Keratinocyte (primary cell): ENCODE measurements at regions not wholly inside any gene's neighbourhood (a gene's known extent, or its start where the extent isn't known, plus 50 kb on each side); places are given as distances from the start of the nearest gene placed in this dataset.

ENCODE experiments used
- DNase-seq: peaks from one replicate; pipeline ENCODE4 v3.0.0-alpha.2; 2011; ENCODE audit warnings: low read depth, missing footprints, low spot score
- FAIRE-seq: peaks from 2 replicates; lab custom pipeline; 2011; peaks lifted over from hg19 to GRCh38; lab: Jason Lieb, UNC
- H2AFZ ChIP-seq: 2 replicates; pipeline ENCODE4 v1.6.0; 2012; ENCODE audit warnings: low read length, control low read depth, inconsistent platforms; ENCODE audit not compliant: control insufficient read depth
- H3K27ac ChIP-seq: 2 replicates; pipeline ENCODE4 v1.5.1; 2011; ENCODE audit warnings: low read length; ENCODE audit not compliant: control insufficient read depth, insufficient read depth
- H3K27me3 ChIP-seq: 3 replicates; pipeline ENCODE4 v1.6.0; 2011; ENCODE audit warnings: low read length; ENCODE audit not compliant: control insufficient read depth, insufficient read depth; ENCODE audit errors: extremely low read depth
- H3K36me3 ChIP-seq, 2 experiments: 2 replicates in 1 of 2; 3 replicates in 1 of 2; pipeline ENCODE4 v1.5.1; 2011; ENCODE audit warnings: low read length in 2 of 2, mild to moderate bottlenecking in 1 of 2; ENCODE audit not compliant: control insufficient read depth in 2 of 2, insufficient read depth in 2 of 2; ENCODE audit errors: extremely low read depth in 1 of 2
- H3K4me1 ChIP-seq: 3 replicates; pipeline ENCODE4 v1.5.1; 2011; ENCODE audit warnings: low read length; ENCODE audit not compliant: control insufficient read depth, insufficient read depth; ENCODE audit errors: extremely low read depth
- H3K4me2 ChIP-seq: 3 replicates; pipeline ENCODE4 v1.6.0; 2011; ENCODE audit warnings: low read depth, low read length; ENCODE audit not compliant: control insufficient read depth, insufficient read depth; ENCODE audit errors: extremely low read depth
- H3K4me3 ChIP-seq, 3 experiments: fragments of 200-600 bp in 1 of 3; sonication (generic) in 1 of 3; 2 replicates in 2 of 3; 3 replicates in 1 of 3; pipeline ENCODE4 v1.5.1; 2011 to 2016; ENCODE audit warnings: low read length in 3 of 3, mild to moderate bottlenecking in 3 of 3, control low read depth in 2 of 3, inconsistent platforms in 1 of 3, low read depth in 1 of 3, mixed read lengths in 1 of 3, mixed run types in 1 of 3, moderate library complexity in 1 of 3; ENCODE audit not compliant: control insufficient read depth in 2 of 3, insufficient read depth in 2 of 3; ENCODE audit errors: extremely low read depth in 1 of 3
- H3K79me2 ChIP-seq: 2 replicates; pipeline ENCODE4 v1.6.0; 2012; ENCODE audit warnings: low read length; ENCODE audit not compliant: control insufficient read depth, insufficient read depth
- H3K9ac ChIP-seq: 3 replicates; pipeline ENCODE4 v1.6.0; 2011; ENCODE audit warnings: low read length; ENCODE audit not compliant: control insufficient read depth, insufficient read depth; ENCODE audit errors: extremely low read depth
- H3K9me1 ChIP-seq: 3 replicates; pipeline ENCODE4 v1.6.0; 2011; ENCODE audit warnings: low read length; ENCODE audit not compliant: control insufficient read depth, insufficient read depth; ENCODE audit errors: extremely low read depth
- H3K9me3 ChIP-seq: 2 replicates; pipeline ENCODE4 v1.5.1; 2012; ENCODE audit warnings: low read depth, low read length; ENCODE audit not compliant: control insufficient read depth
- H4K20me1 ChIP-seq: 3 replicates; pipeline ENCODE4 v1.6.0; 2011; ENCODE audit warnings: low read length; ENCODE audit not compliant: control insufficient read depth, insufficient read depth; ENCODE audit errors: extremely low read depth
- CTCF ChIP-seq, 3 experiments: IDR thresholded peaks in 1 of 3; conservative IDR thresholded peaks in 1 of 3; optimal IDR thresholded peaks in 1 of 3; 2 replicates in 2 of 3; 3 replicates in 1 of 3; pipeline versions ENCODE3 to v1.5.1; 2011; ENCODE audit warnings: low read length in 3 of 3, mild to moderate bottlenecking in 3 of 3, moderate library complexity in 2 of 3, control low read depth in 1 of 3, inconsistent platforms in 1 of 3; ENCODE audit not compliant: insufficient read depth in 2 of 3; ENCODE audit errors: extremely low read depth in 1 of 3
- EZH2 ChIP-seq: IDR thresholded peaks from one replicate; pipeline ENCODE4 v1.6.1; 2012; ENCODE audit warnings: inconsistent platforms, mild to moderate bottlenecking, low read length, moderate library complexity
- dilution Hi-C: fragments of 300-500 bp; cut with MboI; formaldehyde crosslinking; loops from one replicate; pipeline ENCODE4 v1.7.0; 2020; ENCODE audit warnings: low sequenced_read_pairs; ENCODE audit not compliant: extremely low pct_ligation_motif_present

- no peak for TF ChIP-seq CTCF (optimal IDR thresholded peaks at IDR 0.05 in 1 of 3, IDR thresholded peaks at IDR 0.05 in 1 of 3, conservative IDR thresholded peaks at IDR 0.05 in 1 of 3; ENCODE audit: extremely low read depth in 1 of 3, insufficient read depth in 2 of 3, low read length in 3 of 3)
- no peak for TF ChIP-seq EZH2
- no peaks in the 10 kb centered on the region for H3K9me1 ChIP-seq
- H3K4me2 ChIP-seq, result no peak overlapping the region
- no peak overlapping the region for H3K4me3 ChIP-seq
- H3K4me1 ChIP-seq, result peaks cover 26% of the 10 kb centered on the region
- dilution Hi-C loops, result no loop called here
- no peak for DNase-seq
- H3K27me3 ChIP-seq, result no peaks in the 10 kb centered on the region
- peaks cover 5% of the 10 kb centered on the region for H3K9me3 ChIP-seq
- no peaks in the 10 kb centered on the region for H3K36me3 ChIP-seq
- no peaks in the 10 kb centered on the region for H3K79me2 ChIP-seq
- peak; percentile 41 for FAIRE-seq
- no peaks in the 10 kb centered on the region for H4K20me1 ChIP-seq
- no peak overlapping the region for H2AFZ ChIP-seq
- H3K9ac ChIP-seq, result no peak overlapping the region
- no peak overlapping the region for H3K27ac ChIP-seq
These were observed 349.5 kb downstream of the IRS1 start for GRCh38 chr2:226450141-226450540.

GRCh38 chr2:226447338-226448300 lies 352.0 kb downstream of the IRS1 start:
- Histone ChIP-seq H3K27me3 (no peaks in the 10 kb centered on the region), H3K4me2 (peak overlapping the region; percentile 38), H3K9me1 (no peaks in the 10 kb centered on the region), H3K9me3 (peaks cover 2% of the 10 kb centered on the region), H3K4me3 (no peak overlapping the region), H3K4me1 (peaks cover 26% of the 10 kb centered on the region), H3K36me3 (no peaks in the 10 kb centered on the region), H3K79me2 (no peaks in the 10 kb centered on the region), H4K20me1 (no peaks in the 10 kb centered on the region), H2AFZ (no peak overlapping the region), H3K27ac (peak overlapping the region; percentile 75), H3K9ac (no peak overlapping the region)
- peak; percentile 95 for DNase-seq
- peak; percentile 96 for FAIRE-seq
- dilution Hi-C loops, result no loop called here
- TF ChIP-seq CTCF (optimal IDR thresholded peaks at IDR 0.05 in 1 of 3, IDR thresholded peaks at IDR 0.05 in 1 of 3, conservative IDR thresholded peaks at IDR 0.05 in 1 of 3; ENCODE audit: extremely low read depth in 1 of 3, insufficient read depth in 2 of 3, low read length in 3 of 3), result no peak
- no peak for TF ChIP-seq EZH2
